Mucosa of descending colon (tissue), 3 donors: ENCODE measurements at regions not wholly inside any gene's neighbourhood (a gene's known extent, or its start where the extent isn't known, plus 50 kb on each side); places are given as distances from the start of the nearest gene placed in this dataset.

Experiments
- ATAC-seq: fragments of 200-7000 bp; cut with Tn5 transposase; one replicate; pipeline ENCODE4 v1.9.1; 2020; ENCODE audit warnings: mild to moderate bottlenecking, moderate library complexity
- DNase-seq, 3 donors: peaks; one replicate each; pipeline ENCODE4 v3.0.0-alpha.2; 2020
- H3K36me3 ChIP-seq: fragments of 200-600 bp; one replicate; pipeline ENCODE4 v1.8.0; 2021; ENCODE audit warnings: low read depth, mild to moderate bottlenecking
- H3K4me1 ChIP-seq: fragments of 200-600 bp; one replicate; pipeline ENCODE4 v1.8.0; 2021; ENCODE audit warnings: low read depth, mild to moderate bottlenecking
- H3K4me3 ChIP-seq: fragments of 200-600 bp; one replicate; pipeline ENCODE4 v1.8.0; 2021; ENCODE audit warnings: mild to moderate bottlenecking
- H3K9me3 ChIP-seq: fragments of 200-600 bp; one replicate; pipeline ENCODE4 v1.8.0; 2021; ENCODE audit warnings: mild to moderate bottlenecking
- CTCF ChIP-seq: fragments of 200-600 bp; IDR thresholded peaks from one replicate; pipeline ENCODE4 v1.8.0; 2022; ENCODE audit warnings: antibody characterized with exemption, mild to moderate bottlenecking
- intact Hi-C, 2 donors: fragments of 100-400 bp; cut with DNase I in 1 of 2; cut with micrococcal nuclease in 1 of 2; formaldehyde crosslinking; loops; one replicate each; pipeline versions ENCODE4 v1.11.0 to v1.11.1; 2022; cut with DNase I, micrococcal nuclease
- donor health status: DM: no; HTN: no; CAD: no; lungs with moderate emphysema.
- donor health status: DM: no; HTN: no; CAD: no.
- donor health status: DM: no; HTN: yes; CAD: no.

GRCh38 chr21:32951041-32951440, 74.7 kb upstream of the OLIG2 start:
- Histone ChIP-seq H3K4me1 (no peaks in the 10 kb centered on the region), H3K36me3 (no peaks in the 10 kb centered on the region), H3K4me3 (no peak overlapping the region), H3K9me3 (no peaks in the 10 kb centered on the region)
- intact Hi-C loops, result no loop called here
- ATAC-seq (no peak), DNase-seq (no peak)
- TF ChIP-seq CTCF, result no peak

- H3K9me3 ChIP-seq, result no peaks in the 10 kb centered on the region
- H3K4me1 ChIP-seq, result no peaks in the 10 kb centered on the region
- no peak overlapping the region for H3K4me3 ChIP-seq
- no peak for DNase-seq
- ATAC-seq, result no peak
- no peaks in the 10 kb centered on the region for H3K36me3 ChIP-seq
- intact Hi-C loops, result no loop called here
- no peak for TF ChIP-seq CTCF
Measured at GRCh38 chr21:32954353-32954752, 71.4 kb upstream of the OLIG2 start.

GRCh38 chr21:32955311-32956060, 70.2 kb upstream of the OLIG2 start:
- no peak for TF ChIP-seq CTCF
- no peaks in the 10 kb centered on the region for H3K36me3 ChIP-seq
- intact Hi-C loops, result no loop called here
- no peaks in the 10 kb centered on the region for H3K4me1 ChIP-seq
- ATAC-seq (no peak), DNase-seq (no peak)
- no peaks in the 10 kb centered on the region for H3K9me3 ChIP-seq
- no peak overlapping the region for H3K4me3 ChIP-seq

- H3K4me1 ChIP-seq, result no peaks in the 10 kb centered on the region
- no peak overlapping the region for H3K4me3 ChIP-seq
- no peak for DNase-seq
- intact Hi-C loops, result no loop called here
- TF ChIP-seq CTCF, result no peak
- ATAC-seq, result no peak
- H3K9me3 ChIP-seq, result no peaks in the 10 kb centered on the region
- H3K36me3 ChIP-seq, result no peaks in the 10 kb centered on the region
Measured at GRCh38 chr21:32956061-32956656, 69.6 kb upstream of the OLIG2 start.

- TF ChIP-seq CTCF, result no peak
- ATAC-seq (no peak), DNase-seq (no peak)
- no peaks in the 10 kb centered on the region for H3K4me1 ChIP-seq
- intact Hi-C loops, result no loop called here
- no peaks in the 10 kb centered on the region for H3K9me3 ChIP-seq
- H3K4me3 ChIP-seq, result no peak overlapping the region
- no peaks in the 10 kb centered on the region for H3K36me3 ChIP-seq
Measured at GRCh38 chr21:32957545-32957944, 68.2 kb upstream of the OLIG2 start.
